PFSK-1 (cell line): ENCODE measurements at regions not wholly inside any gene's neighbourhood (a gene's known extent, or its start where the extent isn't known, plus 50 kb on each side); places are given as distances from the start of the nearest gene placed in this dataset.

Source experiments
- FOXP2 ChIP-seq: optimal IDR thresholded peaks from 2 replicates; pipeline ENCODE3; 2011; ENCODE audit warnings: borderline replicate concordance, control low read depth, inconsistent platforms; ENCODE audit not compliant: insufficient read depth; ENCODE audit errors: extremely low read length, extremely low read depth
- POLR2AphosphoS5 ChIP-seq: IDR thresholded peaks from 2 replicates; pipeline ENCODE4 v1.6.1; 2012; ENCODE audit warnings: low read depth, mild to moderate bottlenecking, control low read depth, low read length, moderate library complexity
- REST ChIP-seq, 2 experiments: IDR thresholded peaks; 2 replicates each; pipeline versions ENCODE4 v1.6.1 to v1.8.0; 2011 to 2012; ENCODE audit warnings: low read depth in 2 of 2, low read length in 2 of 2, control low read depth in 1 of 2, inconsistent platforms in 1 of 2, mild to moderate bottlenecking in 1 of 2, moderate library complexity in 1 of 2; ENCODE audit not compliant: insufficient read depth in 1 of 2
- SIN3A ChIP-seq: IDR thresholded peaks from 2 replicates; pipeline ENCODE4 v1.6.1; 2012; ENCODE audit warnings: mild to moderate bottlenecking, low read length, moderate library complexity, borderline replicate concordance; ENCODE audit not compliant: insufficient read depth
- TAF1 ChIP-seq: IDR thresholded peaks from 2 replicates; pipeline ENCODE4 v1.6.1; 2012; ENCODE audit warnings: low read length, control low read depth, borderline replicate concordance; ENCODE audit not compliant: insufficient read depth

GRCh38 chr1:37105911-37106310 is 71.6 kb upstream of the GRIK3 start:
- TF ChIP-seq SIN3A (no peak), TAF1 (no peak), REST (IDR thresholded peaks at IDR 0.05; ENCODE audit: insufficient read depth in 1 of 2, low read depth in 2 of 2, low read length in 2 of 2) (no peak), FOXP2 (no peak), POLR2AphosphoS5 (no peak)

- TF ChIP-seq REST (IDR thresholded peaks at IDR 0.05; ENCODE audit: insufficient read depth in 1 of 2, low read depth in 2 of 2, low read length in 2 of 2) (no peak), SIN3A (no peak), TAF1 (no peak)
Observed at GRCh38 chr1:37107153-37107907, 73.0 kb upstream of the GRIK3 start.

- no peak for TF ChIP-seq FOXP2
- no peak for TF ChIP-seq SIN3A
- no peak for TF ChIP-seq TAF1
- no peak for TF ChIP-seq REST (IDR thresholded peaks at IDR 0.05; ENCODE audit: insufficient read depth in 1 of 2, low read depth in 2 of 2, low read length in 2 of 2)
- TF ChIP-seq POLR2AphosphoS5, result no peak
Observed at GRCh38 chr1:37108596-37109188, 74.4 kb upstream of the GRIK3 start.

- TF ChIP-seq FOXP2 (no peak), TAF1 (no peak), POLR2AphosphoS5 (no peak), SIN3A (no peak), REST (IDR thresholded peaks at IDR 0.05; ENCODE audit: insufficient read depth in 1 of 2, low read depth in 2 of 2, low read length in 2 of 2) (no peak)
Observed at GRCh38 chr1:37112430-37112829, 78.1 kb upstream of the GRIK3 start.

GRCh38 chr1:37113285-37113997 is 79.1 kb upstream of the GRIK3 start:
- TF ChIP-seq POLR2AphosphoS5, result no peak
- TF ChIP-seq TAF1, result no peak
- TF ChIP-seq SIN3A, result no peak
- no peak for TF ChIP-seq REST (IDR thresholded peaks at IDR 0.05; ENCODE audit: insufficient read depth in 1 of 2, low read depth in 2 of 2, low read length in 2 of 2)
- no peak for TF ChIP-seq FOXP2
